ENCODE measurements at regions not wholly inside any gene's neighbourhood (a gene's known extent, or its start where the extent isn't known, plus 50 kb on each side); places are given as distances from the start of the nearest gene placed in this dataset.

GRCh38 chr10:4758256-4758655 is 67.8 kb upstream of the AKR1E2 start:
- TF ChIP-seq CTCF (IDR thresholded peaks at IDR 0.05 in 8 of 11, conservative IDR thresholded peaks at IDR 0.05 in 3 of 11) (no peak), POLR2A (IDR thresholded peaks at IDR 0.05) (no peak), POLR2AphosphoS5 (IDR thresholded peaks at IDR 0.05) (no peak)
